ENCODE measurements at regions not wholly inside any gene's neighbourhood (a gene's known extent, or its start where the extent isn't known, plus 50 kb on each side); places are given as distances from the start of the nearest gene placed in this dataset.

GRCh38 chr1:65670518-65670917 is 122.2 kb upstream of the PDE4B start:
- TF ChIP-seq CTCF (conservative IDR thresholded peaks at IDR 0.05; ENCODE audit: low read depth, low read length) (no peak), RAD21 (IDR thresholded peaks at IDR 0.05; ENCODE audit: low read length) (no peak), POLR2A (IDR thresholded peaks at IDR 0.05; ENCODE audit: low read depth, low read length) (no peak), MAZ (IDR thresholded peaks at IDR 0.05; ENCODE audit: borderline replicate concordance, low read depth, low read length) (no peak), CEBPB (IDR thresholded peaks at IDR 0.05; ENCODE audit: low read depth, low read length) (no peak), MXI1 (IDR thresholded peaks at IDR 0.05; ENCODE audit: borderline replicate concordance, low read depth, low read length) (no peak)
